WTC11 (cell line): ENCODE measurements at regions not wholly inside any gene's neighbourhood (a gene's known extent, or its start where the extent isn't known, plus 50 kb on each side); places are given as distances from the start of the nearest gene placed in this dataset.

Experiments used
- ATF1 ChIP-seq: sonication (generic); formaldehyde crosslinking; IDR thresholded peaks from 2 replicates; pipeline ENCODE4 v1.8.1; 2023; ENCODE audit warnings: mild to moderate bottlenecking, moderate library complexity, missing genetic modification reagents
- CTCF ChIP-seq: fragments of 200-600 bp; IDR thresholded peaks from 2 replicates; pipeline ENCODE4 v1.8.0; 2022; ENCODE audit warnings: antibody characterized with exemption
- JAZF1 ChIP-seq: fragments of 250-450 bp; sonication (Bioruptor Pico); IDR thresholded peaks from 2 replicates; pipeline ENCODE4 v1.9.0; 2021; ENCODE audit warnings: moderate library complexity, mild to moderate bottlenecking, inconsistent platforms
- MAX ChIP-seq: sonication (generic); formaldehyde crosslinking; IDR thresholded peaks from 2 replicates; pipeline ENCODE4 v1.8.0; 2022; ENCODE audit warnings: mild to moderate bottlenecking, missing genetic modification reagents
- NR2C2 ChIP-seq: sonication (generic); formaldehyde crosslinking; IDR thresholded peaks from 2 replicates; pipeline ENCODE4 v1.8.0; 2022; ENCODE audit warnings: mild to moderate bottlenecking, missing genetic modification reagents
- ZNF121 ChIP-seq: sonication (generic); formaldehyde crosslinking; IDR thresholded peaks from 2 replicates; pipeline ENCODE4 v1.8.0; 2023; ENCODE audit warnings: missing genetic modification reagents
- TF ChIP-seq, protein P1 (sequence below): sonication (generic); formaldehyde crosslinking; IDR thresholded peaks from 2 replicates; pipeline ENCODE4 v1.8.1; 2023; ENCODE audit warnings: mild to moderate bottlenecking, moderate library complexity, missing genetic modification reagents
- TF ChIP-seq, protein P2 (sequence below): sonication (generic); formaldehyde crosslinking; IDR thresholded peaks from 2 replicates; pipeline ENCODE4 v1.8.1; 2023; ENCODE audit warnings: mild to moderate bottlenecking, missing genetic modification reagents, moderate library complexity
- TF ChIP-seq, protein P3 (sequence below): sonication (generic); formaldehyde crosslinking; IDR thresholded peaks from 2 replicates; pipeline ENCODE4 v1.8.1; 2022; ENCODE audit warnings: low read depth, mild to moderate bottlenecking, moderate library complexity, missing genetic modification reagents, borderline replicate concordance

- TF ChIP-seq ZNF121 (CRISPR knock-in tag) (no peak), CTCF (no peak), MAX (CRISPR knock-in tag) (no peak), ATF1 (CRISPR knock-in tag) (no peak), JAZF1 (CRISPR knock-in tag) (no peak), NR2C2 (CRISPR knock-in tag) (no peak)
- TF ChIP-seq, protein P1, sequence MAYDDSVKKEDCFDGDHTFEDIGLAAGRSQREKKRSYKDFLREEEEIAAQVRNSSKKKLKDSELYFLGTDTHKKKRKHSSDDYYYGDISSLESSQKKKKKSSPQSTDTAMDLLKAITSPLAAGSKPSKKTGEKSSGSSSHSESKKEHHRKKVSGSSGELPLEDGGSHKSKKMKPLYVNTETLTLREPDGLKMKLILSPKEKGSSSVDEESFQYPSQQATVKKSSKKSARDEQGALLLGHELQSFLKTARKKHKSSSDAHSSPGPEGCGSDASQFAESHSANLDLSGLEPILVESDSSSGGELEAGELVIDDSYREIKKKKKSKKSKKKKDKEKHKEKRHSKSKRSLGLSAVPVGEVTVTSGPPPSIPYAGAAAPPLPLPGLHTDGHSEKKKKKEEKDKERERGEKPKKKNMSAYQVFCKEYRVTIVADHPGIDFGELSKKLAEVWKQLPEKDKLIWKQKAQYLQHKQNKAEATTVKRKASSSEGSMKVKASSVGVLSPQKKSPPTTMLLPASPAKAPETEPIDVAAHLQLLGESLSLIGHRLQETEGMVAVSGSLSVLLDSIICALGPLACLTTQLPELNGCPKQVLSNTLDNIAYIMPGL, result no peak
- TF ChIP-seq, protein P2, sequence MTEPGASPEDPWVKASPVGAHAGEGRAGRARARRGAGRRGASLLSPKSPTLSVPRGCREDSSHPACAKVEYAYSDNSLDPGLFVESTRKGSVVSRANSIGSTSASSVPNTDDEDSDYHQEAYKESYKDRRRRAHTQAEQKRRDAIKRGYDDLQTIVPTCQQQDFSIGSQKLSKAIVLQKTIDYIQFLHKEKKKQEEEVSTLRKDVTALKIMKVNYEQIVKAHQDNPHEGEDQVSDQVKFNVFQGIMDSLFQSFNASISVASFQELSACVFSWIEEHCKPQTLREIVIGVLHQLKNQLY, result no peak
- TF ChIP-seq, protein P3, sequence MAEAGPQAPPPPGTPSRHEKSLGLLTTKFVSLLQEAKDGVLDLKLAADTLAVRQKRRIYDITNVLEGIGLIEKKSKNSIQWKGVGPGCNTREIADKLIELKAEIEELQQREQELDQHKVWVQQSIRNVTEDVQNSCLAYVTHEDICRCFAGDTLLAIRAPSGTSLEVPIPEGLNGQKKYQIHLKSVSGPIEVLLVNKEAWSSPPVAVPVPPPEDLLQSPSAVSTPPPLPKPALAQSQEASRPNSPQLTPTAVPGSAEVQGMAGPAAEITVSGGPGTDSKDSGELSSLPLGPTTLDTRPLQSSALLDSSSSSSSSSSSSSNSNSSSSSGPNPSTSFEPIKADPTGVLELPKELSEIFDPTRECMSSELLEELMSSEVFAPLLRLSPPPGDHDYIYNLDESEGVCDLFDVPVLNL, result no peak
Observed at GRCh38 chr2:136183097-136183496, 65.1 kb upstream of the CXCR4 start.
